ENCODE measurements at regions not wholly inside any gene's neighbourhood (a gene's known extent, or its start where the extent isn't known, plus 50 kb on each side); places are given as distances from the start of the nearest gene placed in this dataset.

DNA sequence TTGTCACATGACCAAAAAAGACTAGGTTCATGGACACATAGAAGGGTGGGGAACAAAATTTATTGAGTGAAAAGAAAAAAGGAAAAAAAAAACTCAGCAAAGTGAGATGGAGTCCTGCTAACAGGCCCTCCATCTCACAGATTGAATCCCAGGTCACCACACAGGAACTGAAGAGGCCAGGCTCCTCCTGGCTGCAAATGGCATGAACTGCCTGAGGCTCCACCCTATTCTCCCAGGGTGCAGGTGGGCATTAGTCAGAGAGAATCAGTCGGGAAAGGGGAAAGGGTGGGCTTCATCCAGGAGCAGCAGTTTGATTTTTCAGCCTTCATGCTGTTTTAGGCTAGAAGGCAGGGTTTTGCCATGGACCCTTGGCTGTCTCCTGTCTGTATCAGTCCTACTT lies 128.5 kb upstream of the GRID2 start:
- TF ChIP-seq, protein P1, sequence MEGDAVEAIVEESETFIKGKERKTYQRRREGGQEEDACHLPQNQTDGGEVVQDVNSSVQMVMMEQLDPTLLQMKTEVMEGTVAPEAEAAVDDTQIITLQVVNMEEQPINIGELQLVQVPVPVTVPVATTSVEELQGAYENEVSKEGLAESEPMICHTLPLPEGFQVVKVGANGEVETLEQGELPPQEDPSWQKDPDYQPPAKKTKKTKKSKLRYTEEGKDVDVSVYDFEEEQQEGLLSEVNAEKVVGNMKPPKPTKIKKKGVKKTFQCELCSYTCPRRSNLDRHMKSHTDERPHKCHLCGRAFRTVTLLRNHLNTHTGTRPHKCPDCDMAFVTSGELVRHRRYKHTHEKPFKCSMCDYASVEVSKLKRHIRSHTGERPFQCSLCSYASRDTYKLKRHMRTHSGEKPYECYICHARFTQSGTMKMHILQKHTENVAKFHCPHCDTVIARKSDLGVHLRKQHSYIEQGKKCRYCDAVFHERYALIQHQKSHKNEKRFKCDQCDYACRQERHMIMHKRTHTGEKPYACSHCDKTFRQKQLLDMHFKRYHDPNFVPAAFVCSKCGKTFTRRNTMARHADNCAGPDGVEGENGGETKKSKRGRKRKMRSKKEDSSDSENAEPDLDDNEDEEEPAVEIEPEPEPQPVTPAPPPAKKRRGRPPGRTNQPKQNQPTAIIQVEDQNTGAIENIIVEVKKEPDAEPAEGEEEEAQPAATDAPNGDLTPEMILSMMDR (IDR thresholded peaks at IDR 0.05) = no peak
- no peak for DNase-seq
- intact Hi-C loops (cut with DNase I; ENCODE audit: low total_unique reads) = no loop called here
- no peaks in the 10 kb centered on the region for H3K36me3 ChIP-seq
- no peaks in the 10 kb centered on the region for H3K4me1 ChIP-seq
- H3K27me3 ChIP-seq = no peaks in the 10 kb centered on the region
- no peaks in the 10 kb centered on the region for H3K9me3 ChIP-seq
- H3K4me3 ChIP-seq = no peak overlapping the region
- no peak overlapping the region for H3K27ac ChIP-seq

DNA sequence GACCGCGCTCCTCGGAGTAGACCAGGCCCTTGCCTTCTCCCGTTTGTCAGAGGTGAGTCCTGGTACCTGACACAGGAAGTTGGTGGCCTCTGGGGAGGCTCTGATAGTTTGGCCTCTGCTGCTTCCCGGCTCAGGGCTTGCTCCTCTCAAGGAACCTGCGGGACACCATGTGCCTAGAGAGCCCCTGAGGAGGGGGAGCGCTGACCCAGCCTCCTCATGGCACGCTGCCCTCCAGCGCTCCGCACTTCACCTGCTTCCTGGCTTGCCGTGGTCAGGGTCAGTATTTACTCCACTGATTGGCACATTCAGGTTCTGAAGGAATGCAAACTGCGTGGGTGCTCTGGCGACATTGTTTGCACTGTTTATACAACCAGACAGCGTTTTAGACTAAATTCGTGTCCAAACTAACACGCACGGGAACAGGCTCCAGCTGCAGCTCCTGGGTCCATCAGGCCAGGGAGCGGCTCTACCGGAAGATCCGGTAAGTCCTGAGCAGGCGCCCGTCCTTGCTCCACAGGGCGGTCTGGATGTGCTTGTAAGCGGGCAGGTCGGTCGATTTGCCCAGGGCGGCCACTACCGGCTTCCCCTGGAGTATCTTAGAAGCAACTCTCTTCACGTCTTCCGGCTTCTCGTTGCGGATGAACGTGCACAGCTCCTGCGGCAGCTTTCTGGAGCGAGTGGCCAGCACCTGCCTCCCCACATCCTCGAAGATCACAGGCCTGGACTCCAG lies 121.6 kb upstream of the GRID2 start:
- H3K36me3 ChIP-seq = no peaks in the 10 kb centered on the region
- TF ChIP-seq, protein P1 (IDR thresholded peaks at IDR 0.05) = no peak
- no peaks in the 10 kb centered on the region for H3K9me3 ChIP-seq
- no peak overlapping the region for H3K27ac ChIP-seq
- H3K27me3 ChIP-seq = no peaks in the 10 kb centered on the region
- intact Hi-C loops (cut with DNase I; ENCODE audit: low total_unique reads) = no loop called here
- no peak overlapping the region for H3K4me3 ChIP-seq
- H3K4me1 ChIP-seq = no peaks in the 10 kb centered on the region
- no peak for DNase-seq

DNA sequence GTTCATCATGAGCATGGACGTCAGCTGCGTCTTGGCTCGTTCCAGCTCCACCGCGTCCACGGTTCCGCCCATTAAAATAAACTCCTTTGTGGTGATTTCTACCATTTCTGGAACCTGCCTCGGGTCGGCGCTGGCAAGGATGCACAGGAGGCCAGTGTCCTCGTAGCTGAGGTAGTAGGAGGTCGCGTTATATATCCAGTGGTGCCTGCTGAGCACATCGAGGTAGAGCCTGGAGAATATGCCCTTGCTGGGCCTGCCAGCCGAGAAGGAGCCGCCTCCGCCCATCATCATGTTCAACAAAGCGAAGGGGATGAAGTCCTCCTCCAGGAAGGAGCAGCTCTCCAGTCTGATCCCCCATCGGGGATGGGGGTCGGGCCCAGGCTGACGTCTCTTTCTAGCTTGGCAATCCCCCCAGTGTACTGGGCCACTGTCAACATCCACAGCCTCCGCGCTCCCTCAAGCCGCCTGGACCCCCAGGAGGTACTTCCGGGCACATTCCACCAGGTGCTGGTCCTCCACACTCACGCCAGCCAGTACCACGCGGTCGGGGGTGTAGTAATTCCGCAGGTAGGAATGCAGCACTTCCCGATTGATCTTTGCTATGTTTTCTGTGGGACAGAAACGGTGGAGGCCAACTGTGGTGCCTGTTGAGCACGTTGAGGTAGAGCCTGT lies 120.9 kb upstream of the GRID2 start:
- no peak overlapping the region for H3K27ac ChIP-seq
- H3K4me1 ChIP-seq = no peaks in the 10 kb centered on the region
- no peaks in the 10 kb centered on the region for H3K27me3 ChIP-seq
- TF ChIP-seq, protein P1 (IDR thresholded peaks at IDR 0.05) = no peak
- no peaks in the 10 kb centered on the region for H3K36me3 ChIP-seq
- no peak overlapping the region for H3K4me3 ChIP-seq
- intact Hi-C loops (cut with DNase I; ENCODE audit: low total_unique reads) = no loop called here
- DNase-seq = no peak
- H3K9me3 ChIP-seq = no peaks in the 10 kb centered on the region

DNA sequence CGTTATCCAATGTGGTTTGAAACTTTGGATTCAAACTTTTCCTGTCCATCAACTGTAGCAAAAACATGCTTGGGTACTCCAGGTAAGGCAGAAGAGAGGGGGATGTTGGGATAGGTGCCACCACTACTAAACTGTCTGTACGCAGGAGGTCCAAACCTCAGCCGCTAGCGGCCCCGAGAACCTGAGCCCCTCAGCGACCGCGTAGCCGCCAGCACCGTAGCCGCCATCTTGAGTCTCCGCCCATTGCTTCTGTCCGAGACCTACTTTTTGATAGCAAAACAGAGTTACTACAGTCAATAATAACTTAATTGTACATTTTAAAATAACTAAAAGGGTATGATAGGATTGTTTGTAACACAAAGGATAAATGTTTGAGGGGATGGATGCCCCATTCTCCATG lies 119.9 kb upstream of the GRID2 start:
- TF ChIP-seq, protein P1 (IDR thresholded peaks at IDR 0.05) = no peak
- intact Hi-C loops (cut with DNase I; ENCODE audit: low total_unique reads) = no loop called here
- no peak for DNase-seq
- H3K36me3 ChIP-seq = no peaks in the 10 kb centered on the region
- no peak overlapping the region for H3K4me3 ChIP-seq
- no peaks in the 10 kb centered on the region for H3K9me3 ChIP-seq
- H3K27ac ChIP-seq = no peak overlapping the region
- no peaks in the 10 kb centered on the region for H3K27me3 ChIP-seq
- H3K4me1 ChIP-seq = no peaks in the 10 kb centered on the region

DNA sequence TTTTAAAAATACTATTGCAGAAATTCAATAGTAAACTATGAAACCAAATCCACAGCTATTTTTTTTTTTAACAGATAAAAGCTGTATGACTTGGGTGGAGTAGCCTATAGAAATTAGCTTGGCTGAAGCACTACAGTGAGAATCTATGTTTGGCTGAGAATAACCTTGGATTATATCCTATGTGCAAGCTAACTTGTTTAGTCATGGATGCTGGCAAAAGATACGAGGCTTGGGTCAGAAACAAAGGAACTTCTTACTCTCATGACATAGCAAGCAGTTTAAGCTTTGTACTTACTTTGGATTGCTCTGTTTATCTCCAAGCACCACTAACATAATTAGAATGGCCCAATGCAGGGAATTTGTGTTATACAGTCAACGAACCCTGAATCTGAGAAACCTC lies 119.2 kb upstream of the GRID2 start:
- Histone ChIP-seq H3K27me3 (no peaks in the 10 kb centered on the region), H3K9me3 (no peaks in the 10 kb centered on the region), H3K4me1 (no peaks in the 10 kb centered on the region), H3K36me3 (no peaks in the 10 kb centered on the region), H3K4me3 (no peak overlapping the region), H3K27ac (no peak overlapping the region)
- no peak for DNase-seq
- TF ChIP-seq, protein P1 (IDR thresholded peaks at IDR 0.05) = no peak
- intact Hi-C loops (cut with DNase I; ENCODE audit: low total_unique reads) = no loop called here
